NCI-H748 treated with DMSO at 0.1 percent for 48 hours (cell line): ENCODE measurements at regions not wholly inside any gene's neighbourhood (a gene's known extent, or its start where the extent isn't known, plus 50 kb on each side); places are given as distances from the start of the nearest gene placed in this dataset.
"Not testable (repeated sequence)": the region's sequence is repeated elsewhere in the genome, so short reads cannot be mapped to it uniquely, and the experiment has no call there.

ENCODE experiments used
- DNase-seq: peaks from one replicate; lab custom pipeline; 2025; lab: John Stamatoyannopoulos, UW

DNA sequence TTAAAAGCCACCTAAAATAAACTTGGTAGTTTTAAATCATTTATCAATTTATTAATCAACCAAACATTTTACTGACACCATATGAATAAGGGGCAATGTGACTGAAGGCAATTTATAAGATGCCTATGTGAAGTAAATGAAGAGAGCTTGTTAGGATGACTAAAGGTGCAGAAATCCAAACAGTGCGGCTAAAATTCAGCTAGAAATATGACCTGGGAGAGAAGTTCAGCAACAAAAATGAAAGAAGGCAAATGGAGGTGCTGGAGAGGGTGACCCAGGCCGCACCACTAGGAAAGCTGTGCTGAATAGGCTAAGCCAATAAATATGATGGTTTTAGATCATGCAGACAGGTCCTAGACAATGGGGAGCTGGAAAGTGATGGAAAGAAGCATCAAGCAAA, 403.7 kb downstream of the BTG1 start:
- DNase-seq, result no peak

- DNase-seq, result not testable (repeated sequence)
These were observed 411.8 kb downstream of the BTG1 start for GRCh38 chr12:91733846-91734245.

DNA sequence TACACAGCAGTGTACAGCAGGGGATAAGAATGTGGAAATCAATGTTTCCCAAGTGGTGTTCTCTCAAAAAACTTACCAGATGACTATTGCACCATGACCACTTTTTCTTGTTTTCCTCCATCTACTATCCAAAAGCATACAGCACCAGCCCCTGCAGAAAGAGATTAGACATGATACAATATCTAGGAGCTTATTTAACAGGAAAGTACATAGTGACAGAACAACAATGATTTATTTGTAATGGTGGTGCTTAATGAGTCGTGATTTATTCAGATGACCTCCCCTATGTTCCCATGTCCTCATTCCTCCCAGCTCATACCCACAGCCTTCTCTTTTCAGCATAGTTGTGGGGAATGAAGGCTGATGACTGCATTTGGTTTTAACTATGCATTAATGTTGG, 413.6 kb downstream of the BTG1 start:
- DNase-seq, result no peak

- no peak for DNase-seq
These were observed 416.1 kb downstream of the BTG1 start for GRCh38 chr12:91729543-91729942.

DNA sequence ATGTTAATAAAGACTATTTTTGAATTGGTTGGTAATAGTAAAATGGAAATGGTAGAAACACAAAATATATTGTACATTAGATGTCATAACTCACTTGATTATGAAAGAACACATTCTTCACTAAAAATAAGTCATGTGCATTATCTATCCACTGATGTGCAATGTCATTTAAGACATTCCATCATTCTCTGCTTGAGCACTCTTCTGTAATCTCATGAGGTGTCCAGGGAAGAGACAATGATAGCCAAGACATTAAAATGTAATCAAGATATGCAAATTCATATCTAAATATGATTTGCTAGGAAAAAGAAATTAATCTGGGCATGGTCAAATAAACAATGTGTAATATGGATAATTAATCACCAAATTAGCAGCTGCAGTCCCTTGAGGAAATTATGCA, 422.5 kb downstream of the BTG1 start:
- DNase-seq, result no peak

DNA sequence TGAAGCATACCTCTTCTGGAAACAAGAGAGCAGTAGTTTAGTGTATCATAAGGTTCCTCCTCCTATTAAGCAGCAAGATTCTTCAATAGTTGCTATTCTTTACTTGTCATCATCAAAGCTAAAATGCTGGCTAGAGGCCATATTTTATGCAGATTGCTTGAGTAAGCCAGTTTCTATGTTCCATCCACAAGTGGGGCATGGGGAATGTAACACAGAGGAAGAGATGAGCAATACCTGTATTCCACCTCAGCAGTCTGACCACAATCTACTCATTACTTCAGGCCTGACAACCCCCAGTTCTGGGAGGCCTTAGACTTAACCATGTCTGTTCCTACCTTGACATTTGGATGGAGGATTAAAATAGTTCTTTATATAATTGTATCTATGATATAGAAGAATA, 423.6 kb downstream of the BTG1 start:
- no peak for DNase-seq

DNA sequence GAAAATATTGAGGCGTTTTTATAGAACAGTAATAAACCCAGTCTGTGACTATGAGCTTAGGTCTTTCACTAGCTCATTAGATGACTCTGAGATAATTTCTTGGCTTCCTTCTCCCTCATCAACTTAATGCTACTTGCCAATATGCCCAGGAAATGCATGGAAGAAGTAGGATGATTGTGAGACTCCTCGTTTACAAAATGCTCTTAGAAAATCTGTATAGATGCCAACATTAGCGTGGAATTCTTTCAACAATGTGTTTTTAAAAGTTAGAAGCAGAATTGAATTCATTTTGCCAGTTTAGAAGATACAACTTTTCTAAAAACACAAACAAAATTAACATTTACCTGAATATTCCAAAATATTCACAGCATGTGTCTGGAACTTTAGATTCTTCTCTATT, 424.6 kb downstream of the BTG1 start:
- no peak for DNase-seq

- no peak for DNase-seq
These were observed 427.3 kb downstream of the BTG1 start for GRCh38 chr12:91718326-91718725.

GRCh38 chr12:91717804-91718203, 427.8 kb downstream of the BTG1 start:
- no peak for DNase-seq

DNA sequence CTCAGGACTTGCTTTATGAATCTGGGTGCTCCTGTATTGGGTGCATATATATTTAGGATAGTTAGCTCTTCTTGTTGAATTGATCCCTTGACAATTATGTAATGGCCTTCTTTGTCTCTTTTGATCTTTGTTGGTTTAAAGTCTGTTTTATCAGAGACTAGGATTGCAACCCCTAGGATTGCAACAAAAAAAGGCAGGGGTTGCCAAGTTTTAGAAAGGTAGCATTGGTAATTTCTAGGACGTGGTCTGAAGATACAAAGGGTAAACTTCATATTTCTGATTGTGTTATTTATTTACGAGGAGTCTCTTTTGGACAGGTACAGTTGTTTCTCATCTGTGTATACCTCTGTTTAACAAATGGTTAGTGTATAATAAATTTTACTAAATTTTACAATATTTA, 433.7 kb downstream of the BTG1 start:
- DNase-seq, result not testable (repeated sequence)

- no peak for DNase-seq
These were observed 439.2 kb downstream of the BTG1 start for GRCh38 chr12:91706466-91706865.

GRCh38 chr12:91704446-91704845, 441.2 kb downstream of the BTG1 start:
- DNase-seq, result peak; percentile 91

DNA sequence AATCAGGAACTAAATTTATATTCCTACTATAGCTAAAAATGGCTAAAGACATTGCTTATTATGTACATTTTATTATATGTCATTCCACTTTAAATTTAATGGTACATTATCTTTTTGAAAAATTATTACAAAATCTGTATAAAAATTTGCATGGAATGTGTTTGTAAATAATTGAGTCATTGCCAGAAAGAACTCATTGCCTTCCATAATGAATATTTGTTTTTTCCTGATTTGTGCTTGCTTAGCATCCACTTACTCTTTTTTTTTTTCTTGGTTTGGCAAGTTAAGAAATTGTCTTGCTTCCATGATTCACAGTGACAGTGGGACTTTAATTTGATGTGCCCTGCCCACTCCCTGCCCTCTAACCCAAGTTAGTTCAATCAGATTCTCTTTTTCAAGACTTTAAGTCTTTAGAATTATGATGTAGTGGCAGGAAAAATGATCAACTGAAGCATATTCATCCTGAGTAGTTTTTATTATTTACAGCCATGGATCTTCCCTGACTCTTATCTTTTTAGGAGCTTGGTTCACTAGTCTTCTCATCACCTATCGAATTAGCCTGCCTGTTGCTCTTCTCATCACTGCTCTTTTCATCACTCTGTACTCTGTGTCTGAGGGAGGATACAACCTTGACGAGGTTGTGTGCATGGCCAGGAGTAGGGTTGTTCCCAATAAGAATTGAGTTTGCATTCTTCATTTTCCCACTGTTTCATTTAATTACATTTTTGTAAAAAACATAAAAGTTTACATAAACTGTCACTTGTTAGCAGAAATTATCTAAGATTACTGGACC, 442.0 kb downstream of the BTG1 start:
- no peak for DNase-seq

GRCh38 chr12:91702843-91703425, 442.7 kb downstream of the BTG1 start:
- no peak for DNase-seq

DNA sequence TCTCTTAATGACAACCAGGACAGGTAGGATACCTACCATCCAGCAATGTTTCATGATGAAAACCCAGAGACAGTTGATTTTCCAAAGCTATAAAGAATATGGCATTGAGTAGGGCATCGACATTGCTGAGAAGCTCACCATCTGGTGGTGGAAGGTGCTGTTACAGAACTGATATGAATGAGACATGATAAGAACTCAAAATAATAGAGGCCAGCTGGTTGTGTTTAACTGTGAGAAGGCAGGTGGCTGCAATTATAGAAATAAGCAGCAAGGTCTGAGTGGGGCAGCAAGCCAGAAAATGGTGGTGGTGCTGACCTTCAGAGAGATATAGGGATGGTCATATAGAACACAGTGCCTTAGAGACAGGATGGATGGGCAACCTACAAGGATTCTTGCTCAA, 449.7 kb downstream of the BTG1 start:
- DNase-seq, result peak; percentile 24

DNA sequence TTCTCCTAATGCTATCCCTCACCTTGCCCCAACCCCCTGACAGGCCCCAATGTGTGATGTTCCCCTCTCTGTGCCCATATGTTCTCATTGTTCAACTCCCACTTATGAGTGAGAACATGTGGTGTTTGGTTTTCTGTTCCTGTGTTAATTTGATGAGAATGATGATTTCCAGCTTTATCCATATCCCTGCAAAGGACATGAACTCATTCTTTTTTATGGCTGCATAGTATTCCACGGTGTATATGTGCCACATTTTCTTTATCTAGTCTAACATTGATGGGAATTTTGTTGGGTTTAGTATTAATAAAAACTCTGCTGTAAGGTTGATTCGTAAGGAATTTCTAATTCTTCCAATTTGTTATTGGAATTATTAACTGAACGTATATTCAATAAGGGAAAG, 450.2 kb downstream of the BTG1 start:
- not testable (repeated sequence) for DNase-seq

GRCh38 chr12:91690531-91690930, 455.1 kb downstream of the BTG1 start:
- no peak for DNase-seq

- DNase-seq, result no peak
These were observed 458.3 kb downstream of the BTG1 start for GRCh38 chr12:91687052-91688017.

GRCh38 chr12:91685917-91686316, 459.7 kb downstream of the BTG1 start:
- no peak for DNase-seq

DNA sequence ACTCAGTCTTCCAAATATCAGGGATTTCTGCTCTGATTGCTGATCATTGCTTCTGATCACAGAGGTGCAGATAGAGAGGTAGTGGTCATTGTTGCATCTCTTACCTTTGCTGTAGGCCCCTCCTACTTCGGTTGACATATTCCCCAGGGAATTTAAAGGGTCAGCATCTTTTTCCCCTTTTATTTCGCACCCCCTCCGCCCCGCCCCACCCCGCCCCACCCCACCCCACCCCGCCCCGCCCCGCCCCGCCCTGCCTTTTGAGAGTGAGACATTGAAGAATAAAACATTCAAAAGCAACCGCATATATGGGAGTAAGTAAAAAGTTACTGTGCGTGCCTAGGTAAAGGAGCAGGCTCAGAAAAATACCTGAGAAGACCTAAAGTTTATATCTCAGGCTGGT, 463.9 kb downstream of the BTG1 start:
- no peak for DNase-seq

GRCh38 chr12:91680864-91681263, 464.8 kb downstream of the BTG1 start:
- no peak for DNase-seq

GRCh38 chr12:91677556-91677955, 468.1 kb downstream of the BTG1 start:
- DNase-seq, result no peak

DNA sequence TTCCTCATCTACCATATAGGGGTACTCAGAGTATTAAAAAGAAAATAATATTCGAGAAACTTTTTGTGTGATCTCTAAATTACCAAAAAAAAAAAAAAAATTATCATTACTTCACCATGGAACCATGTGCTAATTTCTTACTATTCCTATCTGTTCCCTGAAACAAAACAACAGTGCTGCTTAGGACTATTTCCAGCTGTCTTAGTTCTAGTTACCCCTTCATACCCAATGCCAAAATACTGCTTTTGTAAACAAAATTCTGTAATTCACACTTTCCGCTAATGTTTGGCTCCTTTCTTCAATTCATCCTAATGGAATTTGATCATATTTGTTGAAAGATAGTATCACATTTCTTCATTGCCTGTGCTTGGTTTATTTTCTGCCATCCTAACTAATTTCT, 470.2 kb downstream of the BTG1 start:
- DNase-seq, result no peak
